Left lung (tissue), 4 donors: ENCODE measurements at regions not wholly inside any gene's neighbourhood (a gene's known extent, or its start where the extent isn't known, plus 50 kb on each side); places are given as distances from the start of the nearest gene placed in this dataset.

Source experiments
- ATAC-seq: fragments of 200-7000 bp; cut with Tn5 transposase; one replicate; pipeline ENCODE4 v1.9.1; 2020; ENCODE audit warnings: moderate library complexity
- DNase-seq, 4 donors: peaks; one replicate each; pipeline ENCODE4 v3.0.0-alpha.2; 2013 to 2020
- H3K27ac ChIP-seq, 2 donors: fragments of 200-600 bp; sonication (generic) in 1 of 2; one replicate each; pipeline versions ENCODE4 v1.5.0 to v1.8.0; 2020 to 2021
- H3K27me3 ChIP-seq, 2 donors: fragments of 200-600 bp; sonication (generic) in 1 of 2; one replicate each; pipeline versions ENCODE4 v1.5.0 to v1.8.0; 2020 to 2021
- H3K36me3 ChIP-seq, 2 donors: fragments of 200-600 bp; sonication (generic) in 1 of 2; one replicate each; pipeline versions ENCODE4 v1.5.0 to v1.8.0; 2020 to 2021
- H3K4me1 ChIP-seq, 2 donors: fragments of 200-600 bp; one replicate each; pipeline ENCODE4 v1.8.0; 2021
- H3K4me3 ChIP-seq, 2 donors: fragments of 200-600 bp; sonication (generic) in 1 of 2; one replicate each; pipeline versions ENCODE4 v1.5.0 to v1.8.0; 2020 to 2021; ENCODE audit warnings: mild to moderate bottlenecking in 1 of 2
- H3K9me3 ChIP-seq, 2 donors: fragments of 200-600 bp; sonication (generic) in 1 of 2; one replicate each; pipeline versions ENCODE4 v1.5.0 to v1.8.0; 2020 to 2021
- intact Hi-C, 2 donors: fragments of 100-400 bp; cut with DNase I; formaldehyde crosslinking; loops; one replicate each; pipeline versions ENCODE4 v1.11.2 to v1.14.2; 2022
- TF ChIP-seq, protein P1 (sequence below), 2 donors: fragments of 200-600 bp; sonication (generic) in 1 of 2; IDR thresholded peaks; one replicate each; pipeline versions ENCODE4 v1.5.0 to v1.8.0; 2021; ENCODE audit warnings: antibody characterized with exemption in 2 of 2
- donor health status: DM: no; HTN: yes; CAD: no.
- donor health status: DM: no; HTN: no; CAD: no.

- no peaks in the 10 kb centered on the region for H3K36me3 ChIP-seq
- H3K4me3 ChIP-seq = no peak overlapping the region
- no peaks in the 10 kb centered on the region for H3K27me3 ChIP-seq
- no peak for ATAC-seq
- TF ChIP-seq, protein P1, sequence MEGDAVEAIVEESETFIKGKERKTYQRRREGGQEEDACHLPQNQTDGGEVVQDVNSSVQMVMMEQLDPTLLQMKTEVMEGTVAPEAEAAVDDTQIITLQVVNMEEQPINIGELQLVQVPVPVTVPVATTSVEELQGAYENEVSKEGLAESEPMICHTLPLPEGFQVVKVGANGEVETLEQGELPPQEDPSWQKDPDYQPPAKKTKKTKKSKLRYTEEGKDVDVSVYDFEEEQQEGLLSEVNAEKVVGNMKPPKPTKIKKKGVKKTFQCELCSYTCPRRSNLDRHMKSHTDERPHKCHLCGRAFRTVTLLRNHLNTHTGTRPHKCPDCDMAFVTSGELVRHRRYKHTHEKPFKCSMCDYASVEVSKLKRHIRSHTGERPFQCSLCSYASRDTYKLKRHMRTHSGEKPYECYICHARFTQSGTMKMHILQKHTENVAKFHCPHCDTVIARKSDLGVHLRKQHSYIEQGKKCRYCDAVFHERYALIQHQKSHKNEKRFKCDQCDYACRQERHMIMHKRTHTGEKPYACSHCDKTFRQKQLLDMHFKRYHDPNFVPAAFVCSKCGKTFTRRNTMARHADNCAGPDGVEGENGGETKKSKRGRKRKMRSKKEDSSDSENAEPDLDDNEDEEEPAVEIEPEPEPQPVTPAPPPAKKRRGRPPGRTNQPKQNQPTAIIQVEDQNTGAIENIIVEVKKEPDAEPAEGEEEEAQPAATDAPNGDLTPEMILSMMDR (IDR thresholded peaks at IDR 0.05) = no peak
- DNase-seq = no peak
- intact Hi-C loops = no loop called here
- H3K9me3 ChIP-seq = no peaks in the 10 kb centered on the region
- no peak overlapping the region for H3K27ac ChIP-seq
- no peaks in the 10 kb centered on the region for H3K4me1 ChIP-seq
These were observed 347.9 kb downstream of the DCHS2 start for GRCh38 chr4:154143720-154144119.

DNA sequence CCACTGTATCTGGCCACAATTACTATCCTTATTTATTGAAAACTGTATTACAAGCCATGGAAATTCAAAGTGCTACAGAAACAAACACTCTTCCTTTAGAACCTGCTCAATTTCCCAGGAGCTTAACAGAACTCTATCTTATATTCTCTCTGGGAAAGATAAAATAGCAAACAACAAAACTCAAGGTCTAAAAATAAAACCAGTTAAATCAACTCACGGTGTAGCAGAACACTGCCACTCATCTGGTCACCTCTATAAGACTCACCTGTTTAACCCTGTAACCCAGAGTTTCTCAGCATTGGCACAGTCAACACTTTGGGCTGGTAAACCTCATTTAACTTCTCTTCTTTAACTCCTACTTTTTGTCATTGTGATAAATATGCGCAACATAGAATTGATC is 348.9 kb downstream of the DCHS2 start:
- H3K27me3 ChIP-seq = no peaks in the 10 kb centered on the region
- no peak overlapping the region for H3K4me3 ChIP-seq
- ATAC-seq (no peak), DNase-seq (no peak)
- H3K27ac ChIP-seq = no peak overlapping the region
- intact Hi-C loops = no loop called here
- no peaks in the 10 kb centered on the region for H3K4me1 ChIP-seq
- H3K36me3 ChIP-seq = no peaks in the 10 kb centered on the region
- TF ChIP-seq, protein P1 (IDR thresholded peaks at IDR 0.05) = no peak
- no peaks in the 10 kb centered on the region for H3K9me3 ChIP-seq

DNA sequence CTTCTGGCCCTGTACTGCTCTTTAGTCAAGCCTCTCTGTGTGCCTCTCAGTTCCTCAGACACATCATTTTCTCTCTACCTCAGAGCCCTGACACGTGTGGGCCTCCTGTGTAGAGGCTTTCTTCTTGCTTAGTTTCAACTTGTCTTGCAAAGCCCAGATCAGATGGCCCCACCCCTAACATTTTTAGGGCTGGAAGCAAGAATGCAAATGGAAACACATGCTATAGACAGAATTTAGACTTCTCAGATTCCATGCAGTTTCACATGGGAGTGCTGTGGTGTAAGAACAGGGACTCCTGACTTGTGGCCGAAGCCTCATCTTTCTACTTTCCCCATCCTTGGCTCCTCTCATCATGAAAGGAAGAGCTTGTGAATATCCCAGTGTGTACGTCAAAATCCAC is 350.7 kb downstream of the DCHS2 start:
- no peak for DNase-seq
- TF ChIP-seq, protein P1 (IDR thresholded peaks at IDR 0.05) = no peak
- H3K9me3 ChIP-seq = no peaks in the 10 kb centered on the region
- no peak for ATAC-seq
- no peaks in the 10 kb centered on the region for H3K36me3 ChIP-seq
- H3K27ac ChIP-seq = no peak overlapping the region
- H3K27me3 ChIP-seq = no peaks in the 10 kb centered on the region
- intact Hi-C loops = no loop called here
- H3K4me1 ChIP-seq = no peaks in the 10 kb centered on the region
- no peak overlapping the region for H3K4me3 ChIP-seq

DNA sequence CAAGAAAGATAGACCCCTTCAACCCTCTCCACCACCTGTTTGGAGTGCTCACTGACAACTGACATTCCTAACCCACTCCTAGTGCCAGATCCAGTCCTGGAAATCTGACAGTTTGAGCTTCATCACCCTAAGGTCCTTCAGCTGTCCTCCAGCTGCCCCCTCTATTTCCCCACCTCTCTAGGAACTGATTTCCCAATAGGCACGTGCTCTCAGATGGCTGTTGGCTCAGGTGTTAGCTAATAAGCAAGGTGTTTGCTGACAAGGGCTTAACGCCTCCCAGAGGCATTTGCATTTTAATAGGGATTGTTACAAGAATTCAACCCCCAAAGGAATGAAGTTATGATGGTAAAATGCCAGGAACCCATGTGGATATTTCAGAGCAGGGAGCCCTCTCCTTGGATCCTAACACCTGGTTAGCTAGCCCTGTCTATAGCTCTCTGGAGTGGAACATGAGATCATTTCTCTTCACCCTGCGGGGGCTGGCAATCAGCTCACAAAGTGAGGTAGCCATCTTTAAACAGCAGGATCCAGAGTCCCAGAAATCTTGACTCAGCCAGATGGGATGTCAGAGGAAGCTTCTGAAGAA is 348.5 kb upstream of the SFRP2 start:
- no peaks in the 10 kb centered on the region for H3K27me3 ChIP-seq
- ATAC-seq = no peak
- H3K27ac ChIP-seq = no peak overlapping the region
- no peak for DNase-seq
- no peaks in the 10 kb centered on the region for H3K4me1 ChIP-seq
- intact Hi-C loops = no loop called here
- no peaks in the 10 kb centered on the region for H3K36me3 ChIP-seq
- no peak overlapping the region for H3K4me3 ChIP-seq
- TF ChIP-seq, protein P1 (IDR thresholded peaks at IDR 0.05) = no peak
- H3K9me3 ChIP-seq = no peaks in the 10 kb centered on the region

DNA sequence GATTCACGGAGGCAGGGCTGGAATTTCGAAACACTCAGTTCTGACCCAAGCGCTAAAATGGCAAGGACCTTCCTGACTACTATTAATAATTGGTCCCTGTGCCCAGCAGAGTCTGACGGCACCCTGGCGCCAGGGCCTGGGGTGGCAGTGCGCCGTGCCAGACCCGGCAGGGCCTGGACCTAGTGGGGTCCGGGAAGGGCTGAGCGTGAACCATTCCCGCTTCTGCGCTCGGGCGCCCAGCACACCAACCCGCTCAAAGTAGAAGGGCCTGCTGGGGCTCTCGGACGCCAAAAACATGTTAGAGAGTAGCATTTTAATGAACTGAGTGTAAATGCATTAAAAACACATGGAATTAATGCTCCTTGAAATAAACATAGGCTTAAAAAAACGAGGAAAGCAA is 346.7 kb upstream of the SFRP2 start:
- H3K4me3 ChIP-seq = no peak overlapping the region
- no peak overlapping the region for H3K27ac ChIP-seq
- intact Hi-C loops = no loop called here
- no peaks in the 10 kb centered on the region for H3K4me1 ChIP-seq
- no peaks in the 10 kb centered on the region for H3K36me3 ChIP-seq
- H3K9me3 ChIP-seq = no peaks in the 10 kb centered on the region
- TF ChIP-seq, protein P1 (IDR thresholded peaks at IDR 0.05) = no peak
- no peak for DNase-seq
- ATAC-seq = no peak
- no peaks in the 10 kb centered on the region for H3K27me3 ChIP-seq
